ENCODE measurements at regions not wholly inside any gene's neighbourhood (a gene's known extent, or its start where the extent isn't known, plus 50 kb on each side); places are given as distances from the start of the nearest gene placed in this dataset.

DNA sequence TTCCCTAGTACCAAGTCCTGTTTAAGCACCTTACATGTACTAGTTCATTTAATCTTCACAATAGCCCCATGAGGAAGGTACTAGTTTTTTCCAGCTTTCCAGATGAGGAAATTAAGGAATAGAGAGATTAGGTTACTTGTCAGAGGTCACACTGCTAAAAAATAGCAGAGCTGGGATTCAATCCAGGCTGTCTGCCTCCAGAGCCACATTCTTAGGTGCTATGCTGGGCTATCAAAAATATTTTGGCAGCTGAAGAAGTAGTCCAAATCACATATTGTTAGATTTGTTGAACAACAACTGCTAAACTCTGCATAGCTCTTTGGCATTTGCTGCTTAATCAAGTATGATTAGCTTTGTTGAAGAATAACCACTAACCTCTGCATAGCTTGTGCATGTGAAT lies 591.5 kb upstream of the KLF4 start:
- TF ChIP-seq, protein P1, sequence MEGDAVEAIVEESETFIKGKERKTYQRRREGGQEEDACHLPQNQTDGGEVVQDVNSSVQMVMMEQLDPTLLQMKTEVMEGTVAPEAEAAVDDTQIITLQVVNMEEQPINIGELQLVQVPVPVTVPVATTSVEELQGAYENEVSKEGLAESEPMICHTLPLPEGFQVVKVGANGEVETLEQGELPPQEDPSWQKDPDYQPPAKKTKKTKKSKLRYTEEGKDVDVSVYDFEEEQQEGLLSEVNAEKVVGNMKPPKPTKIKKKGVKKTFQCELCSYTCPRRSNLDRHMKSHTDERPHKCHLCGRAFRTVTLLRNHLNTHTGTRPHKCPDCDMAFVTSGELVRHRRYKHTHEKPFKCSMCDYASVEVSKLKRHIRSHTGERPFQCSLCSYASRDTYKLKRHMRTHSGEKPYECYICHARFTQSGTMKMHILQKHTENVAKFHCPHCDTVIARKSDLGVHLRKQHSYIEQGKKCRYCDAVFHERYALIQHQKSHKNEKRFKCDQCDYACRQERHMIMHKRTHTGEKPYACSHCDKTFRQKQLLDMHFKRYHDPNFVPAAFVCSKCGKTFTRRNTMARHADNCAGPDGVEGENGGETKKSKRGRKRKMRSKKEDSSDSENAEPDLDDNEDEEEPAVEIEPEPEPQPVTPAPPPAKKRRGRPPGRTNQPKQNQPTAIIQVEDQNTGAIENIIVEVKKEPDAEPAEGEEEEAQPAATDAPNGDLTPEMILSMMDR (IDR thresholded peaks at IDR 0.05) = no peak
- TF ChIP-seq ZFX (IDR thresholded peaks at IDR 0.05; ENCODE audit: borderline replicate concordance) = no peak

All from 22Rv1 (cell line).